ENCODE measurements at regions not wholly inside any gene's neighbourhood (a gene's known extent, or its start where the extent isn't known, plus 50 kb on each side); places are given as distances from the start of the nearest gene placed in this dataset.

DNA sequence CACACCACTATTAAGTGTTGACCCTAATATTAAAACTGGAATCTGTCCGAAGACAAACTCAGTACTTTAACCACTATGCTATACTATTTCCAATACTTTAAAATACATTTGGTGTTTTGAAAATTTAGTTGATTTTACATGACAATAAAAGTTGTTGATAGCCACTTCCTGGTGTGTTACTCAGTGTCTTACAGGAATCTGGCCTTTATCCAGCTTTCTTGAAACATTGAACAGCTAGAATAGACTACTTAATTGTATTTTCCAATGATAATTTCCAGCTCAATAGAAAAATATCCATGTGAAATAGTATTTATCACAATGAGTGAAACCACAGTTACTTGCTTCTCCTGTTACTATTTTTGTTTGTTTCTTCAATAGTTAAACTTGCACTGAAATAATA, 369.6 kb upstream of the ADGRL4 start:
- Histone ChIP-seq H3K4me1 (ENCODE audit: insufficient read depth, insufficient read length) (no peaks in the 10 kb centered on the region), H3K9ac (ENCODE audit: insufficient read length, low read depth) (no peak overlapping the region), H3K9me3 (ENCODE audit: insufficient read depth, low read length) (no peaks in the 10 kb centered on the region), H3K27me3 (ENCODE audit: insufficient read depth, insufficient read length) (no peaks in the 10 kb centered on the region), H3K4me3 (ENCODE audit: insufficient read length, low read depth) (no peak overlapping the region), H3K36me3 (ENCODE audit: insufficient read depth, insufficient read length, low read length) (no peaks in the 10 kb centered on the region)
- no peak for DNase-seq (ENCODE audit: low read depth, low spot score)
- TF ChIP-seq ZNF274 (IDR thresholded peaks at IDR 0.05; ENCODE audit: low read depth, low read length) (no peak), YY1 (IDR thresholded peaks at IDR 0.05; ENCODE audit: insufficient read depth, insufficient read length) (no peak), SUZ12 (IDR thresholded peaks at IDR 0.05; ENCODE audit: extremely low read depth, insufficient read depth, insufficient read length) (no peak)

DNA sequence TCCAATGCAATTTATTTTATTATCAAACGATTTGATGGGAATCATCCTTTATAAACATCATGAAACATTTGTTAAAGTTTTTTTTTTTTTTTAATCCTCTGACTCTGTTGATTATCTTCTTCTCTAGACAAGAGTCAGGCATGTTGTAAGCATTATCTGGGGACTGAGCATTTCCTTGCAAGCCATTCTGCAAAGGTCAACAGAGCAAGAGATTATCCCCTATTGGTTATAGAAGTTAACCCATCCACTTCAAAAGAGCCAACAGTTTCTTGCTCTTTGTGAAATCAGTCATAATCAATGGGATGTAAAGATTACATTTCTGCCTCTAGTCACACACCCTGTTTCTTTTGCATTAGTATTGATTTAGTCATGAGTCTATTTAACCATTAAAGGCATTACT, 368.8 kb upstream of the ADGRL4 start:
- no peaks in the 10 kb centered on the region for H3K4me1 ChIP-seq (ENCODE audit: insufficient read depth, insufficient read length)
- DNase-seq (ENCODE audit: low read depth, low spot score): no peak
- no peak overlapping the region for H3K9ac ChIP-seq (ENCODE audit: insufficient read length, low read depth)
- no peaks in the 10 kb centered on the region for H3K27me3 ChIP-seq (ENCODE audit: insufficient read depth, insufficient read length)
- no peaks in the 10 kb centered on the region for H3K9me3 ChIP-seq (ENCODE audit: insufficient read depth, low read length)
- no peak overlapping the region for H3K4me3 ChIP-seq (ENCODE audit: insufficient read length, low read depth)
- TF ChIP-seq SUZ12 (IDR thresholded peaks at IDR 0.05; ENCODE audit: extremely low read depth, insufficient read depth, insufficient read length) (no peak), YY1 (IDR thresholded peaks at IDR 0.05; ENCODE audit: insufficient read depth, insufficient read length) (no peak)
- H3K36me3 ChIP-seq (ENCODE audit: insufficient read depth, insufficient read length, low read length): no peaks in the 10 kb centered on the region

DNA sequence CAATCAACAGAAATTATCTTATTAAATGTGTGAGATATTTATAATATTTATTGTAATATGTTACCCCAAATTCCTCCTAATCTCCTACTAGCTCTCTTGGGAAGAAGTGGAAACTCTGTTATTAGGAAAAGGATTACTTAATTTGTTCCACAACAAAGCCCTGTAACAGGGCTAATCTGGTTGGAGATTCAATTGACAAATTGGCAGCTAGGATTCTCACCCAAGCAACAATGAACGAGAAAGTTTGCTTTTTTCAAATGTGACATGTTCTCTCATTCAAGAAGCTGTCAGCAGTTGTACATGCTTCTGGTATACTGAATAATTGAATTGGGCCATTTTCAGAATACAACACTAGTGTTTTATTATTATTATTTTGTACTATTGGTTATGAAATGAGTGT, 367.9 kb upstream of the ADGRL4 start:
- DNase-seq (ENCODE audit: low read depth, low spot score): no peak
- H3K9me3 ChIP-seq (ENCODE audit: insufficient read depth, low read length): no peaks in the 10 kb centered on the region
- H3K4me3 ChIP-seq (ENCODE audit: insufficient read length, low read depth): no peak overlapping the region
- no peaks in the 10 kb centered on the region for H3K36me3 ChIP-seq (ENCODE audit: insufficient read depth, insufficient read length, low read length)
- H3K9ac ChIP-seq (ENCODE audit: insufficient read length, low read depth): no peak overlapping the region
- H3K27me3 ChIP-seq (ENCODE audit: insufficient read depth, insufficient read length): no peaks in the 10 kb centered on the region
- no peak for TF ChIP-seq YY1 (IDR thresholded peaks at IDR 0.05; ENCODE audit: insufficient read depth, insufficient read length)
- H3K4me1 ChIP-seq (ENCODE audit: insufficient read depth, insufficient read length): no peaks in the 10 kb centered on the region

- no peak for DNase-seq (ENCODE audit: low read depth, low spot score)
- no peaks in the 10 kb centered on the region for H3K4me1 ChIP-seq (ENCODE audit: insufficient read depth, insufficient read length)
- no peak overlapping the region for H3K9ac ChIP-seq (ENCODE audit: insufficient read length, low read depth)
- H3K4me3 ChIP-seq (ENCODE audit: insufficient read length, low read depth): no peak overlapping the region
- no peaks in the 10 kb centered on the region for H3K27me3 ChIP-seq (ENCODE audit: insufficient read depth, insufficient read length)
- H3K36me3 ChIP-seq (ENCODE audit: insufficient read depth, insufficient read length, low read length): no peaks in the 10 kb centered on the region
- TF ChIP-seq ZNF274 (IDR thresholded peaks at IDR 0.05; ENCODE audit: low read depth, low read length) (no peak), YY1 (IDR thresholded peaks at IDR 0.05; ENCODE audit: insufficient read depth, insufficient read length) (no peak), SUZ12 (IDR thresholded peaks at IDR 0.05; ENCODE audit: extremely low read depth, insufficient read depth, insufficient read length) (no peak)
- no peaks in the 10 kb centered on the region for H3K9me3 ChIP-seq (ENCODE audit: insufficient read depth, low read length)
These were observed 367.1 kb upstream of the ADGRL4 start for GRCh38 chr1:79373481-79374125.

DNA sequence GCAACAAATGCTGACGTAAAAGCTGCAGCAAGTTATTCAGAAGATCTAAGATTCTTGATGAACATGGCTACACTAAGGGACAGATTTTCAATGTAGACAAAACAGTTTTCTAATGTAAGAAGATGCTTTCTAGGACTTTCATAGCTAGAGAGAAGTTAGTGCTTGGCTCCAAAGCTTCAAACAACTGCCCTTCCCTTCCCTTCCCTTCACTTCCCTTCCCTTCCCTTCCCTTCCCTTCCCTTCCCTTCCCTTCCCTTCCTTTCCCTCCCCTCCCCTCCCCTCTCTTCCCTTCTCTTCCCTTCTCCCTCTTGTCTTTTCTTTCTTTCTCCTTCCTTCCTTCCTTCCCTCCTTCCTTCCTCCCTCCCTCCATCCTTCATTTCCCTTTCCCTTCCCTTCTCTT, 365.3 kb upstream of the ADGRL4 start:
- DNase-seq (ENCODE audit: low read depth, low spot score): no peak
- Histone ChIP-seq H3K4me1 (ENCODE audit: insufficient read depth, insufficient read length) (no peaks in the 10 kb centered on the region), H3K4me3 (ENCODE audit: insufficient read length, low read depth) (no peak overlapping the region), H3K9me3 (ENCODE audit: insufficient read depth, low read length) (no peaks in the 10 kb centered on the region), H3K9ac (ENCODE audit: insufficient read length, low read depth) (no peak overlapping the region), H3K27me3 (ENCODE audit: insufficient read depth, insufficient read length) (no peaks in the 10 kb centered on the region), H3K36me3 (ENCODE audit: insufficient read depth, insufficient read length, low read length) (no peaks in the 10 kb centered on the region)
- no peak for TF ChIP-seq SUZ12 (IDR thresholded peaks at IDR 0.05; ENCODE audit: extremely low read depth, insufficient read depth, insufficient read length)
- TF ChIP-seq ZNF274 (IDR thresholded peaks at IDR 0.05; ENCODE audit: low read depth, low read length): no peak
- no peak for TF ChIP-seq YY1 (IDR thresholded peaks at IDR 0.05; ENCODE audit: insufficient read depth, insufficient read length)

- no peak overlapping the region for H3K9ac ChIP-seq (ENCODE audit: insufficient read length, low read depth)
- DNase-seq (ENCODE audit: low read depth, low spot score): no peak
- no peak overlapping the region for H3K4me3 ChIP-seq (ENCODE audit: insufficient read length, low read depth)
- no peaks in the 10 kb centered on the region for H3K4me1 ChIP-seq (ENCODE audit: insufficient read depth, insufficient read length)
- H3K36me3 ChIP-seq (ENCODE audit: insufficient read depth, insufficient read length, low read length): no peaks in the 10 kb centered on the region
- no peaks in the 10 kb centered on the region for H3K27me3 ChIP-seq (ENCODE audit: insufficient read depth, insufficient read length)
- TF ChIP-seq ZNF274 (IDR thresholded peaks at IDR 0.05; ENCODE audit: low read depth, low read length) (no peak), SUZ12 (IDR thresholded peaks at IDR 0.05; ENCODE audit: extremely low read depth, insufficient read depth, insufficient read length) (no peak), YY1 (IDR thresholded peaks at IDR 0.05; ENCODE audit: insufficient read depth, insufficient read length) (no peak)
- H3K9me3 ChIP-seq (ENCODE audit: insufficient read depth, low read length): no peaks in the 10 kb centered on the region
These were observed 362.6 kb upstream of the ADGRL4 start for GRCh38 chr1:79369091-79369490.

DNA sequence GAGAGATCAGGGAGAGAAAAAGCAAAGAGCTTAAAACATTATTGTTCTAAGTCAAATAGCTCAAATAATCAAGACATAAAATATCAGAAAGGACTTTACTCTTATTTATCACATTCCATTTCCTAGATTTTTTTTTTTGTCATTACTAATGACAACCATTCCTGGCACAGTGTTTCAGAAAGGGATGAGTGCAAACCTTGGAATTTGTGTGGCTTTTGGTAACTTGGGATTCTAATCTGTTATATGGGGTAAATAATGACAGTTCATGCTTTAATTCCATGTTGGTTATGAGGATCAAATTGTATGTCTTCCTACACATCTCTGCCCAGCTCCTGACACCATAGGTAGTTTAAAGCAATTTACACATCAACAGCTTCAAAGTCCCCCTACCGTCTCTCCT, 358.4 kb upstream of the ADGRL4 start:
- no peak for TF ChIP-seq YY1 (IDR thresholded peaks at IDR 0.05; ENCODE audit: insufficient read depth, insufficient read length)
- no peak for DNase-seq (ENCODE audit: low read depth, low spot score)
- Histone ChIP-seq H3K27me3 (ENCODE audit: insufficient read depth, insufficient read length) (no peaks in the 10 kb centered on the region), H3K9me3 (ENCODE audit: insufficient read depth, low read length) (no peaks in the 10 kb centered on the region), H3K4me3 (ENCODE audit: insufficient read length, low read depth) (no peak overlapping the region), H3K36me3 (ENCODE audit: insufficient read depth, insufficient read length, low read length) (no peaks in the 10 kb centered on the region), H3K4me1 (ENCODE audit: insufficient read depth, insufficient read length) (no peaks in the 10 kb centered on the region), H3K9ac (ENCODE audit: insufficient read length, low read depth) (no peak overlapping the region)

DNA sequence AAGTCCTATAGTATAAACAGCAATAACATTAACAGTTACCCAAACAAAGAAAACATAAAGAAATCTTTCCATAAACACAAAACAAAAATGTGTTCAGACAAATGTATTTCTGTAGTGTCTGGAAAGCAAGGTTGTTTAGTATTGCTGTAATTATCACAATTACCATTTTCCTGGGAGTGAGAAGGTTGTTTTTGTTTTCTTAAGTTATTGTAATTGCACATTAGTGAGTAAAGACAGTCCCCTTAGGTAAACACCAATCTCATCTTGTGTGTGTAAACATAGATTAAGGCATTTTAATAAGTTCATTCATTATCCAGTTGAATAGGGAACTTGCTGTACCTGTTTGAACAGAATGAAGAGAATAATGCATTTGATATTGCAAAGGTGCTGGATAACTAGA, 356.9 kb upstream of the ADGRL4 start:
- Histone ChIP-seq H3K4me3 (ENCODE audit: insufficient read length, low read depth) (no peak overlapping the region), H3K4me1 (ENCODE audit: insufficient read depth, insufficient read length) (no peaks in the 10 kb centered on the region), H3K27me3 (ENCODE audit: insufficient read depth, insufficient read length) (no peaks in the 10 kb centered on the region), H3K36me3 (ENCODE audit: insufficient read depth, insufficient read length, low read length) (no peaks in the 10 kb centered on the region), H3K9ac (ENCODE audit: insufficient read length, low read depth) (no peak overlapping the region), H3K9me3 (ENCODE audit: insufficient read depth, low read length) (no peaks in the 10 kb centered on the region)
- TF ChIP-seq ZNF274 (IDR thresholded peaks at IDR 0.05; ENCODE audit: low read depth, low read length) (no peak), SUZ12 (IDR thresholded peaks at IDR 0.05; ENCODE audit: extremely low read depth, insufficient read depth, insufficient read length) (no peak), YY1 (IDR thresholded peaks at IDR 0.05; ENCODE audit: insufficient read depth, insufficient read length) (no peak)
- DNase-seq (ENCODE audit: low read depth, low spot score): no peak
